ENCODE measurements at regions not wholly inside any gene's neighbourhood (a gene's known extent, or its start where the extent isn't known, plus 50 kb on each side); places are given as distances from the start of the nearest gene placed in this dataset.

GRCh38 chr13:48857576-48857975, 118.1 kb upstream of the FNDC3A start:
- TF ChIP-seq POLR2A (IDR thresholded peaks at IDR 0.05; ENCODE audit: low read depth, low read length) = no peak
- no peak for TF ChIP-seq TAF1 (IDR thresholded peaks at IDR 0.05; ENCODE audit: low read depth, low read length)
- TF ChIP-seq POLR2AphosphoS5 (IDR thresholded peaks at IDR 0.05; ENCODE audit: low read depth, low read length) = no peak
- TF ChIP-seq POU2F2 (IDR thresholded peaks at IDR 0.05; ENCODE audit: low read depth, low read length) = no peak
- TF ChIP-seq SPI1 (IDR thresholded peaks at IDR 0.05; ENCODE audit: low read depth, low read length) = no peak
- TF ChIP-seq PAX5 (IDR thresholded peaks at IDR 0.05; ENCODE audit: insufficient read depth, low read length, severe bottlenecking) = no peak

Data from GM12891 (cell line).